Tibial artery (tissue), 4 donors: ENCODE measurements at regions not wholly inside any gene's neighbourhood (a gene's known extent, or its start where the extent isn't known, plus 50 kb on each side); places are given as distances from the start of the nearest gene placed in this dataset.

ENCODE experiments used
- DNase-seq, 2 donors: peaks; one replicate each; pipeline ENCODE4 v3.0.0-alpha.2; 2019
- H3K27ac ChIP-seq, 2 donors: fragments of 200-600 bp; sonication (generic) in 1 of 2; 1 replicate in 1 of 2; 2 replicates in 1 of 2; pipeline ENCODE4 v1.5.1; 2018 to 2019; ENCODE audit warnings: mild to moderate bottlenecking in 1 of 2
- H3K27me3 ChIP-seq, 2 donors: fragments of 200-600 bp; sonication (generic) in 1 of 2; one replicate each; pipeline versions ENCODE4 v1.5.1 to v1.6.0; 2016 to 2019
- H3K36me3 ChIP-seq, 3 donors: fragments of 200-600 bp; sonication (generic) in 2 of 3; one replicate each; pipeline ENCODE4 v1.5.1; 2016 to 2019; ENCODE audit warnings: mild to moderate bottlenecking in 2 of 3
- H3K4me1 ChIP-seq, 4 donors: fragments of 200-600 bp; sonication (generic) in 2 of 4; 1 replicate in 3 of 4; 2 replicates in 1 of 4; pipeline ENCODE4 v1.5.1; 2016 to 2019
- H3K4me3 ChIP-seq, 2 donors: fragments of 200-600 bp; sonication (generic) in 1 of 2; 1 replicate in 1 of 2; 2 replicates in 1 of 2; pipeline ENCODE4 v1.5.1; 2018 to 2019; ENCODE audit warnings: mild to moderate bottlenecking in 2 of 2
- H3K9me3 ChIP-seq, 3 donors: fragments of 200-600 bp; sonication (generic) in 1 of 3; one replicate each; pipeline ENCODE4 v1.5.1; 2016 to 2019
- CTCF ChIP-seq, 2 experiments: fragments of 200-600 bp in 1 of 2; fragments of 450-650 bp in 1 of 2; IDR thresholded peaks; one replicate each; pipeline ENCODE4 v1.5.1; 2017 to 2019; ENCODE audit warnings: antibody characterized with exemption in 2 of 2, mild to moderate bottlenecking in 1 of 2, moderate library complexity in 1 of 2
- intact Hi-C: fragments of 100-400 bp; cut with DNase I; formaldehyde crosslinking; loops from one replicate; pipeline ENCODE4 v1.15.0; 2023; ENCODE audit warnings: low total_unique reads

GRCh38 chr10:16271571-16271970 is 165.2 kb upstream of the PTER start:
- no peak overlapping the region for H3K27ac ChIP-seq
- intact Hi-C loops = no loop called here
- no peak for TF ChIP-seq CTCF (IDR thresholded peaks at IDR 0.05)
- H3K4me3 ChIP-seq = no peak overlapping the region
- H3K4me1 ChIP-seq = no peaks in the 10 kb centered on the region
- DNase-seq = no peak
- no peaks in the 10 kb centered on the region for H3K27me3 ChIP-seq
- H3K36me3 ChIP-seq = no peaks in the 10 kb centered on the region
- H3K9me3 ChIP-seq = no peaks in the 10 kb centered on the region

GRCh38 chr10:16274911-16275310 is 161.9 kb upstream of the PTER start:
- no peaks in the 10 kb centered on the region for H3K36me3 ChIP-seq

GRCh38 chr10:16280595-16280994 is 156.2 kb upstream of the PTER start:
- no peaks in the 10 kb centered on the region for H3K27me3 ChIP-seq
- H3K4me1 ChIP-seq = no peaks in the 10 kb centered on the region
- no peaks in the 10 kb centered on the region for H3K36me3 ChIP-seq
- no peak for TF ChIP-seq CTCF (IDR thresholded peaks at IDR 0.05)
- intact Hi-C loops = no loop called here
- H3K4me3 ChIP-seq = no peak overlapping the region
- no peak overlapping the region for H3K27ac ChIP-seq
- no peaks in the 10 kb centered on the region for H3K9me3 ChIP-seq
- DNase-seq = no peak

More at GRCh38 chr10:16274911-16275310, 161.9 kb upstream of the PTER start:
- no peak for TF ChIP-seq CTCF (IDR thresholded peaks at IDR 0.05)
- intact Hi-C loops = no loop called here
- Histone ChIP-seq H3K4me3 (no peak overlapping the region), H3K9me3 (no peaks in the 10 kb centered on the region), H3K27me3 (no peaks in the 10 kb centered on the region), H3K27ac (no peak overlapping the region), H3K4me1 (no peaks in the 10 kb centered on the region)
- DNase-seq = no peak

- Histone ChIP-seq H3K36me3 (no peaks in the 10 kb centered on the region), H3K27me3 (no peaks in the 10 kb centered on the region), H3K4me3 (no peak overlapping the region), H3K9me3 (no peaks in the 10 kb centered on the region), H3K4me1 (no peaks in the 10 kb centered on the region), H3K27ac (no peak overlapping the region)
- no peak for DNase-seq
- TF ChIP-seq CTCF (IDR thresholded peaks at IDR 0.05) = no peak
- intact Hi-C loops = no loop called here
Measured at GRCh38 chr10:16292366-16292765, 144.4 kb upstream of the PTER start.

GRCh38 chr10:16297069-16297468 is 139.7 kb upstream of the PTER start:
- H3K27me3 ChIP-seq = no peaks in the 10 kb centered on the region
- no peaks in the 10 kb centered on the region for H3K9me3 ChIP-seq
- no peak for DNase-seq
- no peaks in the 10 kb centered on the region for H3K4me1 ChIP-seq
- TF ChIP-seq CTCF (IDR thresholded peaks at IDR 0.05) = no peak
- no peak overlapping the region for H3K4me3 ChIP-seq
- H3K27ac ChIP-seq = no peak overlapping the region
- no peaks in the 10 kb centered on the region for H3K36me3 ChIP-seq
- intact Hi-C loops = no loop called here

GRCh38 chr10:16297642-16298041 is 139.2 kb upstream of the PTER start:
- Histone ChIP-seq H3K27me3 (no peaks in the 10 kb centered on the region), H3K4me3 (no peak overlapping the region), H3K27ac (no peak overlapping the region), H3K36me3 (no peaks in the 10 kb centered on the region), H3K4me1 (no peaks in the 10 kb centered on the region), H3K9me3 (no peaks in the 10 kb centered on the region)
- no peak for TF ChIP-seq CTCF (IDR thresholded peaks at IDR 0.05)
- intact Hi-C loops = no loop called here
- no peak for DNase-seq
